ENCODE measurements at regions not wholly inside any gene's neighbourhood (a gene's known extent, or its start where the extent isn't known, plus 50 kb on each side); places are given as distances from the start of the nearest gene placed in this dataset.

DNA sequence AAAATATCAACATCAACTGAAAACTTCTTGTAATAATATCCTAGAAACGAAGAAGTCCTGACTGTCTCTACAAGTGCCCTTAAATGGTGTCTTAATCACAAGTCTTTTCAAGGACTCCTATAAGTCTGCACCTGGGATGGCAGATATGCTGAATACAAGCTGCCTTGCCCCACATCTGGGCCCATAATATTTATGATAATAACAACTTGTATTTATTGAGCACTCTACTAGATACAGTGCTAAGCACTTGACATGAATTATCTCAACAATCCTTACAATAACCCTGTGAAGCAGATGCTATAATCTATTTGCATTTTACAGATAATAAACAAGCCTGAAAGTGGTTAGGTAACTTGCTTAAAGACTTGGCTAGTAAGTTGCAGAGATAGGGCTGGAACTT lies 78.0 kb upstream of the ZNF648 start:
- H3K4me3 ChIP-seq (ENCODE audit: control insufficient read depth, low read depth, low read length), result no peak overlapping the region
- TF ChIP-seq, protein P1, sequence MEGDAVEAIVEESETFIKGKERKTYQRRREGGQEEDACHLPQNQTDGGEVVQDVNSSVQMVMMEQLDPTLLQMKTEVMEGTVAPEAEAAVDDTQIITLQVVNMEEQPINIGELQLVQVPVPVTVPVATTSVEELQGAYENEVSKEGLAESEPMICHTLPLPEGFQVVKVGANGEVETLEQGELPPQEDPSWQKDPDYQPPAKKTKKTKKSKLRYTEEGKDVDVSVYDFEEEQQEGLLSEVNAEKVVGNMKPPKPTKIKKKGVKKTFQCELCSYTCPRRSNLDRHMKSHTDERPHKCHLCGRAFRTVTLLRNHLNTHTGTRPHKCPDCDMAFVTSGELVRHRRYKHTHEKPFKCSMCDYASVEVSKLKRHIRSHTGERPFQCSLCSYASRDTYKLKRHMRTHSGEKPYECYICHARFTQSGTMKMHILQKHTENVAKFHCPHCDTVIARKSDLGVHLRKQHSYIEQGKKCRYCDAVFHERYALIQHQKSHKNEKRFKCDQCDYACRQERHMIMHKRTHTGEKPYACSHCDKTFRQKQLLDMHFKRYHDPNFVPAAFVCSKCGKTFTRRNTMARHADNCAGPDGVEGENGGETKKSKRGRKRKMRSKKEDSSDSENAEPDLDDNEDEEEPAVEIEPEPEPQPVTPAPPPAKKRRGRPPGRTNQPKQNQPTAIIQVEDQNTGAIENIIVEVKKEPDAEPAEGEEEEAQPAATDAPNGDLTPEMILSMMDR (IDR thresholded peaks at IDR 0.05; ENCODE audit: control insufficient read depth, insufficient read depth, low read depth, low read length, missing control alignments), result no peak
- DNase-seq (ENCODE audit: low read depth), result no peak

DNA sequence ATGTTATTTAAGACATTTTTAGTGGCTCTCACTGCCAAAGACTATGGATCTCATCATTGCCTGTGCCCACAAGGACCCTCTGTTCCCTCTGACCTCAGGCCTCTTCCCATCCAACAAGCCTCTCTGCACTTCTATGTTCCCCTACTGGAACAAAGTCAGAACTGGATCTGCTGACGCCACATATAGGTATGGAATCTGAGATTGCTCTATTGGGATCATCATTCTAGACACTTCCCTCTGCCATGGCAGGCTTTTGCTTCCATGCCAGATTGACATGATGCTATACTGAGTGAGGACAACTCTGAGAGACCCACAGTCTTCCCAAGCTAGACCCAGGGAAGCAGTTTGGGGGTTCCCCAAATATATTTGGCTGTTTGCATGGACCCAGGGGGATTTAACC lies 76.0 kb upstream of the ZNF648 start:
- TF ChIP-seq, protein P1 (IDR thresholded peaks at IDR 0.05; ENCODE audit: control insufficient read depth, insufficient read depth, low read depth, low read length, missing control alignments), result no peak
- H3K4me3 ChIP-seq (ENCODE audit: control insufficient read depth, low read depth, low read length), result no peak overlapping the region
- no peak for DNase-seq (ENCODE audit: low read depth)

DNA sequence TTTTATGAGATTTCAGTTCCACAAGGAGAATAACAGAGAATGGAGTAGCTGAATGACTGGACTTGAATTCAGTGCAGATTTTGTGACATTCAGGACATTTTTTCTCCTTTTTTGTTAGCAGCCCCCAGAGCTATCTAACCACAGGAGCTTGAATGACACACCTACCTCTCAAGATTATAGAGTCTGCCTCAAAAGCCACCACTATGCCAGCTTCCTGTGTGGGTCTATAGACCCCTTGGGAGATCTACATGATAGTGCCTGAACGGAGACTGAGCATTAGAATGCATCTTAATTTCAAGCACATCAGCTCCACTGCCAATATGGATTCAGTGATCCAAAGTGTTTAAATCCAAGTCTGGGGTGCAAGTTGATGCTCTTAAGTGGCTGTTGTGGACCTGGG lies 74.4 kb upstream of the ZNF648 start:
- DNase-seq (ENCODE audit: low read depth), result no peak
- TF ChIP-seq, protein P1 (IDR thresholded peaks at IDR 0.05; ENCODE audit: control insufficient read depth, insufficient read depth, low read depth, low read length, missing control alignments), result no peak
- H3K4me3 ChIP-seq (ENCODE audit: control insufficient read depth, low read depth, low read length), result no peak overlapping the region

DNA sequence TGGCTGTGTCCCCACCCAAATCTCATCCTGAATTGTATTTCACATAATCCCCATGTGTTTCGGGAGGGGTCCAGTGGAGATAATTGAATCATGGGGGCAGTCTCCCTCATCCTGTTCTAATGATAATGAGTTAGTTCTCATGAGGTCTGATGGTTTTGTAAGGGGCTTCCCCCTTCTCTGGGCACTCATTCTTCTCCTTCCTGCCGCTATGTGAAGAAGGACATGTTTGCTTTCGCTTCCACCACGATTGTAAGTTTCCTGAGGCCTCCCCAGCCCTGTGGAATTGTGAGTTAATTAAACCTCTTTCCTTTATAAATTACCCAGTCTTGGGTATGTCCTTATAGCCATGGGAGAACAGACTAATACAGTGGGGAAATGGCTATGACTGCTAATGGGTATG lies 72.7 kb upstream of the ZNF648 start:
- DNase-seq (ENCODE audit: low read depth), result no peak
- TF ChIP-seq, protein P1 (IDR thresholded peaks at IDR 0.05; ENCODE audit: control insufficient read depth, insufficient read depth, low read depth, low read length, missing control alignments), result no peak
- no peak overlapping the region for H3K4me3 ChIP-seq (ENCODE audit: control insufficient read depth, low read depth, low read length)

DNA sequence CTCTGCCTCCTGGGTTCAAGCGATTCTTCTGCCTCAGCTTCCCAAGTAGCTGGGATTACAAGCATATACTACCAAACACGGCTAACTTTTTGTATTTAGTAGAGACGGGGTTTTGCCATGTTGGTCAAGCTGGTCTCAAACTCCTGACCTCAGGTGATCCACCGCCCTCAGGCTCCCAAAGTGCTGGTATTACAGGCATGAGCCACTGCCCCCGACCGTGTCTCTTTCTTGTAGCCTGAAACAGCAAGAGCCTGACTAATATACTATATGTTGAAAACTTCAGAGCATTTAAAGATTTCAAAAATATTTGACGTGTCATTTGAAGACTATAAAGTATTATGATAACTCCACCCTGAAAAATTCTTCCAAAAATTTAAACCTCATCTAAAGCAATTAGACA lies 71.7 kb upstream of the ZNF648 start:
- TF ChIP-seq, protein P1 (IDR thresholded peaks at IDR 0.05; ENCODE audit: control insufficient read depth, insufficient read depth, low read depth, low read length, missing control alignments), result no peak
- no peak for DNase-seq (ENCODE audit: low read depth)

DNA sequence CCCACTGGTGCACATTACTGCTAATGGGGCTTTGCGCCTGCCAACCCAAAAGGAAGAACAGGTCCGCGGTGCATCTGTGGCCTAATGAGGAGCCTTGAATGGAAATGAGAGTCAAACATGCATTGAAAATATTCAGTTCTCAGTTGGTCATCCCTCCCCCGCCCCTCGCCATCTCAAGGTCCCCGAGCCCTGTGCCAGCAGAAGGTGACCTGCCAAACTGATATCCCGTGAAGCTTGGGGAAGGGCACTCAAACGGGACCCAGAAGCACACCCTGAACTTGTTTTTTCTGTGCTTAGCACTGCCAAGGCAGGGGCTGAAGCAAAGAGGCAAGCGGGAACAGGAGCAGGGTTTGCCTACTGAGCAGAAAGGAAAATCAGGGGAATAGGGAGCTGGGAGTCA lies 67.9 kb upstream of the ZNF648 start:
- no peak for DNase-seq (ENCODE audit: low read depth)
- H3K4me3 ChIP-seq (ENCODE audit: control insufficient read depth, low read depth, low read length), result no peak overlapping the region
- TF ChIP-seq, protein P1 (IDR thresholded peaks at IDR 0.05; ENCODE audit: control insufficient read depth, insufficient read depth, low read depth, low read length, missing control alignments), result no peak

More for the DNA sequence above, 71.7 kb upstream of the ZNF648 start:
- no peak overlapping the region for H3K4me3 ChIP-seq (ENCODE audit: control insufficient read depth, low read depth, low read length)

DNA sequence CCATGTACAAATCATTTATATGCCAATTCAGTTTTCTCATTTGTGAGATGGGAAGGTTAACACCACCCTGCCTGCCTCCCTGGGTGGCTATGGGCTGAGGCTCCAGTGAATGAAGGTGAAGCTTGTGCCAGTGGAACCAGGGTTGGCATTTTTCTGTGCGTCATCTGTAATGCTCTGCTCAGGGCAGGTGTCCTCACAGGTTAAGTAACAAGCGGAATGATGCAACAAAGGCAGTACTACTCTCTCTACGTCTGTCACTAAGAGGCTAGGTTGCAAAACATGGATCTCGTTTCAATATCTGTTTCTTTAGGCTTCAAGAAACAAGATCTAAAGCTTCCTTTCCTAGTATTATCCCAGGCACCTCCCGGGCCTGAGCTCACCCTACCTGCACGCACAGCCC lies 67.0 kb upstream of the ZNF648 start:
- TF ChIP-seq, protein P1 (IDR thresholded peaks at IDR 0.05; ENCODE audit: control insufficient read depth, insufficient read depth, low read depth, low read length, missing control alignments), result no peak
- DNase-seq (ENCODE audit: low read depth), result no peak
- no peak overlapping the region for H3K4me3 ChIP-seq (ENCODE audit: control insufficient read depth, low read depth, low read length)
